HG03575 (cell line): ENCODE measurements at regions not wholly inside any gene's neighbourhood (a gene's known extent, or its start where the extent isn't known, plus 50 kb on each side); places are given as distances from the start of the nearest gene placed in this dataset.
"Not testable (repeated sequence)": the region's sequence is repeated elsewhere in the genome, so short reads cannot be mapped to it uniquely, and the experiment has no call there.

ENCODE experiments used
- ATAC-seq: cut with Tn5 transposase; IDR thresholded peaks from one replicate; pipeline ENCODE4 v1.9.1; 2021; ENCODE audit not compliant: unreplicated experiment, insufficient number of reproducible peaks, low FRiP score; ENCODE audit errors: extremely low read depth

DNA sequence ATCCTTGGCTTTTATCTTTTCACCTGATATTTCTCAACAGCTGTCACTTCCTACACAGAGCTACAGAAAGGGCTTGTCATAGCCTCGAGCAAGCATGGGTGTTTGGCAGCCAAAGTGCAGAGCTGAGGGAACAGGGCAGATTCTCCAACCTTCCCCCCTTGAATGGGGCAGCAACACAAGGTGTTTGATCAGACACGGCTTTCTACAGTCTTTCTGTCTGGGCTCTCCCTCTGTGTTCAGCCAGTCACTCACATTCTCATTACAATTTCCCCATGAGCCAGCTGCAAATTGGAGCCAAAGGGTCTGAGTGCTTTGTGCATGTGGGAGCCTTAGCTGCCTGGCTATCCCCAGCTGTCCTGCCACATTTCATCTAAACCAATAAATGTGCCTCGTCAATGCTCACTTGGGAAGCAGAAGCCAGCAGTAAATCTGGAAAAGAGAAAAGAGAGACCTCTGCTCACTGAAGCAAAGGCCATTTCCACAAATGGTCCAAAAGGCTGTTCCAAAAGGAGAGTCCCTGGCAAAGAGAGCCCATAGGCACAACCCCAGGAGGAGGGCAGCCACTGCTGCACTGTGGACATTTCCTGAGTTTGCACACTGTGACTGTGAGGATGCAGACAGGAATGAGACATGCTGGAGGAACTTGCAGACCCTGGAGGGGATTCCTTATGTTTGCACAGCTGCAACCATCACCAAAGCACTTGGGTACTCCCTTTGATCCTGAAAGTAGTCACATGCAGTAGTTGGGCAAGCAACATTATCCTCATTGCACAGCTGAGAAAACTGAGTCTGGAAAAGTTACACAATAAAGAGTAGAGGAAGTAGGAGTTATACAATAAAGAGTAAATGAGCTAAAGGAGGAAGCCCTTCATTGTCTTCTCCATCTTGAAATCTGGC is 186.8 kb downstream of the FAM181B start:
- ATAC-seq = no peak

DNA sequence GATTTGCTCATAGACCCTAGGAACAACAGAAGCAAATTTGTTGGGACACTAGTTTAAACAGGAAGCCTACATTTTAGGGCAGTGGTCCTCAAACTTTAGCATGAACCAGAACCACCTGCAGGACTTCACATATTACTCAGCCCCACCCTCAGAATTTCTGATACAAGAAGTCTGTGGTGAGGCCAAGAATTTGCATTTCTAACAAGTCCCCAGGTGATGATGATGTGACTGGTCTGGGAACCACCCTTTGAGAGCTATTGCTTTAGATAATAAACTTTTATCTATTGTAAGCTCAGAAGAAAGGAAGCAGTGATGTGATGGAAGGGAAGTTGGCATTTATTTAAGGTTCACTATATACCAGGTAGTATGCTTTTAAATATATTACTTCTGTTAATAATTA is 194.0 kb downstream of the FAM181B start:
- no peak for ATAC-seq

DNA sequence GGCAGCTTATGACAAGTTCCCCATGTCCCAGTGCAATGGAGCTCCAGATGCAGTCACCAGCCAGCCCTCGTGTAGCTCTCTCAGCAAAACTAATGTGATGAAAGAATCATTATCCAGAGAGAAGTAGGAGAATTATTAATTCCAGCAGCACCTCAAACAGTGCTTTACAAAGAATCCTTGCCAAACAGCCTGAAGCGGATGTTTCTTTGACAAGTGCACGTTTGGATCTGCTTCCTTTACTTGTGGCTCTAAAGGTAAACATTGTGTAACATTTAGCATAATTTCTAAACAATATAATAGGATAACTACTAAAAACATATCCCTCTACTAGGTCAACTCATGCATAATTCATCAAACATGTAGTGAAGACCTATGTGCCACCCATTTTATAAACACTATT is 197.0 kb downstream of the FAM181B start:
- ATAC-seq = no peak

- no peak for ATAC-seq
These were observed 199.9 kb downstream of the FAM181B start for GRCh38 chr11:82533628-82534327.

DNA sequence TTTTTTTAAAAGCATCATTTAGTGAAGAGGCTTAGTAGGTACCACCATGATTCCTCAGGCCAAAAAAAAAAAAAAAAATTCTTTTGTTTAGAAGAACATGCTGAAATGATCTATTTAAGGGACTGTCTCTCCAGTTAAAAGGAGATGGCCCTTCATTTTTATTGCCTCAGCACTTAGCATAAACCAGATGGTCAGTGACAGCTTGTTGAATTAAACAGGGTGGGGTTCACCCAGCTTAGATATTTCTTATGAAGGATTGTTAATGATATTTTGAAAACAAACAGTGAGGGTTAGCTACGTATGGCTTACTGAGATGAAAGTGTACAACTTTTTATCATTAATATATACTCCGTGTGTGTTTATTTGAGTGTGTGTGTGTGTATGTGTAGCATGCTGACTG is 203.7 kb downstream of the FAM181B start:
- no peak for ATAC-seq

- no peak for ATAC-seq
These were observed 206.5 kb downstream of the FAM181B start for GRCh38 chr11:82527081-82527584.

- no peak for ATAC-seq
These were observed 210.5 kb downstream of the FAM181B start for GRCh38 chr11:82523141-82523540.

DNA sequence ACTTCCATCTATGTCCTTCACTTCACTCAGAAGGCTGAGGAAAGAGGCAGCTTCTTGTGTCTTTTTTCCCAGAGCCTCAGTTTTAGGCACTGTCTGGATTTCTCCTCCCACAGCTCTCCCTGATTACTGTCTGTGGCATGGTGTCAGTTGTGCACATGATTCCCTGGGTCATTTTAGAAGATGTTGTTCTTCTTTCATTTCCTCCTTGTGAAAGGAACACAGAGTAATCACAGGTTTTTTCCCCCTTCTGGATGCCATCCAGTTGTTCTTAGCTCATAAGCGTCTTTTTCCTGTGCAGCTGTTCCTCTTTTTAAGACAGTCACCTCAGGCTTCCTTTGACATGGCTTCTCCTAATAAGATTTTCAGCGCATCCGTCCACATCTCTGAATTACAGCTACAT is 212.2 kb downstream of the FAM181B start:
- ATAC-seq = no peak

DNA sequence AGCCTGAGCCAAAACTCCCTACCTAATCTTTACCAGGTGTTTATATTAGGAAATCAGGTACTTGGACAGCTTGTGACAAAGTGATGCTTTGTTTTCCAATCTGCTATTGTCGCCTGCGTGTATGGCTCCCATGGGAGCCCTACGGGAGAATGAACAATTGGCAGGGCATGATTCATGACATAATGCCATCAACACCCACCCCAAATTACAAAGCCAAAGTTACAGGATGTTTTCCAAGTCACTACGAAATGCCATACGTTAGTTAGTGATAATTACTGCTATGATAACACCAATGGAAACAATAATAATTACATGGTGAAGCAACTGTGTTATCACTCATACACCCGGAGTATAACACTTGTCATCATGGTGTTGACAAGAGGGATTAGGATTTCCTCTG is 226.4 kb downstream of the FAM181B start:
- ATAC-seq = no peak

GRCh38 chr11:82505379-82505778 is 228.3 kb downstream of the FAM181B start:
- ATAC-seq = no peak

DNA sequence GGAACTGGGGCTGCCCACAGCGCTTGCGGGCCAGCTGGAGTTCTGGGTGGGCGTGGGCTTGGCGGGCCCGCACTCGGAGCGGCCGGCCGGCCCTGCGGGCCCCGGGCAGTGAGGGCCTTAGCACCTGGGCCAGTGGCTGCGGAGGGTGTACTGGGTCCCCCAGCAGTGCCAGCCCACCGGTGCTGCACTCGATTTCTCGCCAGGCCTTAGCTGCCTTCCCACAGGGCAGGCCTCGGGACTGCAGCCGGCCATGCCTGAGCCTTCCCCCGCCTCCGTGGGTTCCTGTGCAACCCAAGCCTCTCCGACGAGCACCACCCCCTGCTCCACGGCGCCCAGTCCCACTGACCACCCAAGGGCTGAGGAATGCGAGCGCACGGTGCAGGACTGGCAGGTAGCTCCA is 232.5 kb downstream of the FAM181B start:
- not testable (repeated sequence) for ATAC-seq

GRCh38 chr11:82494988-82495432 is 238.7 kb downstream of the FAM181B start:
- ATAC-seq = no peak

DNA sequence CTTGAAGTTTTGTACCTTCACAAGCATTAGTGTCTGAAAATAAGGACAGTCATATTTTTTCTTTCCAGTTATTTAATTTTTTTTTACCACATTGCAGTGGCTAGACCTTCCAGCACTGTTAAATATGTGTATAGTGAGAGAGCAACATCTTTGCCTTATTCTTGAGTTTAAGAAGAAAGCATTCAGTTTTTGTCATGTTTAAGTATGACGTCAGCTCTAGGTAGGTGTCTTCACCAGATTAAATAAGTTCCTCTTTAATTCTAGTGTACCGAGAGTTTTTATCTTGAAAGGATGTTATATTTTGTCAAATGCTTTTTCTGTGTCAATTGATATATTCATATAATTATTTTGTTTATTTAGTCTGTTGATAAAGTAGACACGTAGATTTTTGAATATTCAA is 258.8 kb downstream of the FAM181B start:
- ATAC-seq = no peak

DNA sequence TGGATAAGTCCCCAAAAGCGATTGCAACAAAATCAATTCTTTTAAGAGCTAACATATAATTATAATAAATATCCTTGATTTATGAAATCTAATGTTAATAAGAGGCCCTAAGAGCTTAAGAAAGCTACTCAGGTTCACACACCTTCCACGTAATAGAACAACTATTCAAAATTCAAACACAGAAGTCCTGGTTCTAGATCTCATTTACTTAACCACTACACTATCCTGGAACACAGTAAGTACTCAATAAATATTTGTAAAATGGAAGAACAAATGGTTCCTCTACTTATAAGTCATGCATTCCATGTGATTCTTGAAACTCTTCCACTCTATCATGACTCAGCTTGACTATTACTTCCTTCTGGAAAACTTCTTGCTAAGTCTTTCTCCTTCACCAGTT is 268.2 kb downstream of the FAM181B start:
- no peak for ATAC-seq

- ATAC-seq = no peak
These were observed 270.9 kb downstream of the FAM181B start for GRCh38 chr11:82462608-82463242.

DNA sequence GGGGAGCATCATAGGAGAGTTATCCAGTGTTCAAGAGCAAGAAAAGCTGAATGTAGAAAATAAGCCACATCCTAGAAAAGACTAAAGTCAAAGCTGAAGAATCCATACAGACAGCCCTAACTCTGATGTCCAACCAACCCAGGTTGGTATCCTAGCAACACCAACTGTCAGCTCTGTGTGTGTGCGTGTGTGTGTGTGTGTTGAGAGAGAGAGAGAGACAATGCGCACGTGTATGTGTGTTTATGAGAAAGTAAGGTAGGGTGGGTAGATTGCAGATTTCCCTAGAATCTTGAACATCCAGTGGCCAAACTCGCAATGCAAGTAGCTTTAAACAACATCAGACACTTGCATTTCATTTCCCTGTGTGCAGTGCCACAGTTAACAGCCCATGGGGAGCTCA is 274.9 kb downstream of the FAM181B start:
- no peak for ATAC-seq

- ATAC-seq = no peak
These were observed 275.5 kb downstream of the FAM181B start for GRCh38 chr11:82458147-82458546.

DNA sequence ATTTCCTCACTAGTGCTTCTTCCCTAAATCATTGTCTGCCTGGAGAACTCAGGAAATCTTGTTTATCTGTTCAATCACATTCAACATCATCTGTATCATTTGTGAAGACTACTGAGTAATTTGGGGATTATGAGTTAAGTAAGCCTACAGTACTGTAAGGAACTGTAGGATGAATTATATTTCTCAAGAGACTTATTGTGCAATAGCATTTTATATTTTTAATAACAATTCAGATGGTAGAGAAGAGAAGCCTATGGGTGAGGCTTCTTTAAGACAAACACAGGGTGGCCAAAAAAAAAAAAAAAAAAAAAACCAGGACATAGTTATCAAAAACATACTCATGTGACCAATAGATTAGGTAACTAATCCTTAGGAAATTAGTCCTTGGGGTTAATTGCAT is 282.7 kb downstream of the FAM181B start:
- no peak for ATAC-seq

- ATAC-seq = no peak
These were observed 327.1 kb downstream of the FAM181B start for GRCh38 chr11:82406611-82407010.

- ATAC-seq = no peak
These were observed 328.2 kb downstream of the FAM181B start for GRCh38 chr11:82405421-82405820.
